ENCODE measurements at regions not wholly inside any gene's neighbourhood (a gene's known extent, or its start where the extent isn't known, plus 50 kb on each side); places are given as distances from the start of the nearest gene placed in this dataset.

GRCh38 chr4:16353165-16353564, 126.9 kb upstream of the TAPT1 start:
- TF ChIP-seq POLR2AphosphoS5 (IDR thresholded peaks at IDR 0.05; ENCODE audit: low read depth, low read length) (no peak), POLR2A (IDR thresholded peaks at IDR 0.05; ENCODE audit: low read depth, low read length) (no peak), TAF1 (IDR thresholded peaks at IDR 0.05; ENCODE audit: borderline replicate concordance, low read depth, low read length) (no peak)
